ENCODE measurements at regions not wholly inside any gene's neighbourhood (a gene's known extent, or its start where the extent isn't known, plus 50 kb on each side); places are given as distances from the start of the nearest gene placed in this dataset.

DNA sequence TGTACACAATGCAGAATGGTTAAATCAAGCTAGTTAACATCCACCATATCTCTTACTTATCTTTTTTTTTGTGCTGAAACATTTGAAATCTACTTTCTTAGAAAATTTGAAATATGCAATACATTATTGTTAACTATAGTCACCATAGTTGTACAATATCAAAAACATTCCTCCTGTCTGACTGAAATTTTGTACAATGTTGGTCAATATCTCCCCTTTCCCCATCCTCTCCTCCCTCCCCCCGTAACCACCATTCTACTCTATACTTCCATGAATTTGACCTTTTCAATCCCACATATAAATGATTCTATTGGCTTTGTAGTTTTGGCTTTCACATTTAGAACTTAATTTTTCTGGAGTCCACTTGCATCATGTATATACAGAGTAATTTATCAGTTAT, 63.5 kb upstream of the DCD start:
- no peak for DNase-seq

- no peak for DNase-seq
Measured at GRCh38 chr12:54708826-54709225, 60.7 kb upstream of the DCD start.

DNA sequence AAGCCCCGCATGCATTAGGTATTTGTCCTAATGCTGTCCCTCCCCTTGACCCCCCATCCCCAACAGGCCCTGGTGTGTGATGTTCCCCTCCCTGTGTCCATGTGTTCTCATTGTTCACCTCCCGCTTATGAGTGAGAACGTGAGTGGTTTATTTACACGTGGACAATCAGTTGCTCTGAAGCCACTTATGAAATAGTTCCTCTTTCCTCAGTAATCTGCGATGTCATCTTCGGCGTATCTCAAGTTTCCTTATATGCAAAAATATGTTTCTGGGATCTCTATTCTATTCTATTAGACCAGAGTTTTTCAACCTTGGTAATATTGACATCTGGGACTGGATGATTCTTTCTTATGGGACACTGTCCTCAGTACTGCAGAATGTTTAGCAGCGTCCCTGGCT, 56.0 kb upstream of the DCD start:
- DNase-seq: no peak

GRCh38 chr12:54701940-54702592, 53.9 kb upstream of the DCD start:
- DNase-seq: peak in 2 of 5 experiments; percentile 27 to 54

DNA sequence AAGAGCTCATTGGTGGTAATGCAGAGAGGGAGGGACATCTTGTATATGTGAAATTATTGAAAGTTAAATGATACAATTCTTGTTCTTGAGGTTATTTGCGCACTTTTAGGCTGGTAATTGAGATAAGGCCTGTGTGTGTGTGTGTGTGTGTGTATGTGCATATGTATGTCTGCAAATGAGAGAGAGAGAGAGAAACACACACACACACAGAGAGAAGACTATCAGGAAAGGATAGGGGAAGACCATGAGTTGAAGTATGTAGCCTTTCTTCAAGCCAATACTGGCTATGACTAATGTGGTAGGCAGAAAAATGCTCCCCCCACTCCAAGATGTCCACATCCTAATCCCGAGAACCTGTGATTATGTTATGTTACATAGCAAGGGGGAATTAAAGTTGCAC, 52.7 kb upstream of the DCD start:
- DNase-seq: no peak

DNA sequence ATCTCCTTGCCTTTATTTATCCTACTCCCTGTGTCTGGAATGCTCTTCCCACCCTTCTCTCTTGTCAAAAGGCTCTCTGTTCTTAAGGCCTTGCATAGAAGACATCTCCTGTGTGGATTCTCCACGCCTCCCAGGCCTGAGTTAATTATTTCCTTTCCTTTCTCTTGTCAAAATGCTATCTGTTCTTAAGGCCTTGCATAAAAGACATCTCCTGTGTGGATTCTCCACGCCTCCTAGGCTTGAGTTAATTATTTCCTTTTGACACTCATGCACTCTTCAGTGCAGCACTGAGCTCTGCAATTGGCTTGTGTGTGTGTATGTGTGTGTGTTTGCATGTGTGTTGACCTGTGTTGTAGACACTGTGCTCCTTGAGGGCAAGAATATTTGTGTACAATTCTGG, 52.1 kb upstream of the DCD start:
- no peak for DNase-seq

All from T-helper 2 cell (primary cell).